GM13976 (cell line): ENCODE measurements at regions not wholly inside any gene's neighbourhood (a gene's known extent, or its start where the extent isn't known, plus 50 kb on each side); places are given as distances from the start of the nearest gene placed in this dataset.

Experiments
- DNase-seq: peaks from one replicate; pipeline ENCODE4 v3.0.0; 2012; ENCODE audit warnings: low spot score
- in situ Hi-C: fragments of 300-500 bp; cut with MboI; formaldehyde crosslinking; loops from one replicate; pipeline ENCODE4 v1.12.0; 2022; ENCODE audit warnings: low sequenced_read_pairs, mixed read lengths, inconsistent platforms; ENCODE audit not compliant: unreplicated experiment
- TF ChIP-seq, protein P1 (sequence below): IDR thresholded peaks from 2 replicates; pipeline ENCODE4 v1.5.1; 2012; ENCODE audit warnings: borderline replicate concordance, mild to moderate bottlenecking; ENCODE audit not compliant: insufficient read depth; ENCODE audit errors: extremely low read depth, missing control alignments, control extremely low read depth

DNA sequence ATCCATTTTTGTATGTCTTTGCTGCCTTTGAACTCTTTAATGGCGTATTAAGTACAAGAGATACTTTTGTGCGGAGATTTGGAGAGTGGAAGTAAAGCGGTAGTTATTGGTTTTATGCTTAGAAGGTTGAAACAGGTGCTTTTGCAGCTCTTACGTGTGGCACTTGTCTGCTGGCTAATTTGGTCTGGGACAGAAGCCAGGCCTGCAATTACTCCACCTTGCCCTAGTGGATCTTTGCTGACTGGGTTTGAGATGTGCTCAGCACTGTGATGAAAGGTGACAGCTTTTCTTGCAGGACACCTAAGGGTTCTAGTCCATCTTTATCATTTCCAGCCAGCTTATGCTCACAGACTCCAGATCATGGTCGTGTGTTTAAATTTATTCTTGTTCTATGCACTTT is 252.5 kb downstream of the RPL10L start:
- in situ Hi-C loops, result no loop called here
- TF ChIP-seq, protein P1, sequence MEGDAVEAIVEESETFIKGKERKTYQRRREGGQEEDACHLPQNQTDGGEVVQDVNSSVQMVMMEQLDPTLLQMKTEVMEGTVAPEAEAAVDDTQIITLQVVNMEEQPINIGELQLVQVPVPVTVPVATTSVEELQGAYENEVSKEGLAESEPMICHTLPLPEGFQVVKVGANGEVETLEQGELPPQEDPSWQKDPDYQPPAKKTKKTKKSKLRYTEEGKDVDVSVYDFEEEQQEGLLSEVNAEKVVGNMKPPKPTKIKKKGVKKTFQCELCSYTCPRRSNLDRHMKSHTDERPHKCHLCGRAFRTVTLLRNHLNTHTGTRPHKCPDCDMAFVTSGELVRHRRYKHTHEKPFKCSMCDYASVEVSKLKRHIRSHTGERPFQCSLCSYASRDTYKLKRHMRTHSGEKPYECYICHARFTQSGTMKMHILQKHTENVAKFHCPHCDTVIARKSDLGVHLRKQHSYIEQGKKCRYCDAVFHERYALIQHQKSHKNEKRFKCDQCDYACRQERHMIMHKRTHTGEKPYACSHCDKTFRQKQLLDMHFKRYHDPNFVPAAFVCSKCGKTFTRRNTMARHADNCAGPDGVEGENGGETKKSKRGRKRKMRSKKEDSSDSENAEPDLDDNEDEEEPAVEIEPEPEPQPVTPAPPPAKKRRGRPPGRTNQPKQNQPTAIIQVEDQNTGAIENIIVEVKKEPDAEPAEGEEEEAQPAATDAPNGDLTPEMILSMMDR, result no peak
- no peak for DNase-seq

- in situ Hi-C loops, result no loop called here
- TF ChIP-seq, protein P1, result no peak
- no peak for DNase-seq
Measured at GRCh38 chr14:46384611-46385010, 267.0 kb downstream of the RPL10L start.

DNA sequence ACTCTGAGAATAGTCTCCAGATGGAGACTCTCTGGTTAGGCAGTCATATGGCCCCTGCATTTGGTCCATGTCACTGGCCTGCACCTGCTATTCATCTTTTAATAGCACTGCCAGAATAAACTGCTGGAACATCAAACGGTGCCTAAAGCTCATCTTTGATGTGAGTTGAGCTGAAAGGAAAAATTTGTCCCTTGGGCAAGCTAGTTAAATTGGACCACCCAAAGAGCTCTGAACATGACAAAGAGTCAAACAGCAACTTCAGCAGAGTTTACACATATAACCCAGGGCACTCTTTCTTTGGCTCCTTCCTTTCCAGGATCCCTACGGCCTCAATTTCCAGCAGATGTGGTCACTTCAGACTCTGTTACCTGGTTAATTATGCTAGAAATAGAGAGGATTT is 269.9 kb downstream of the RPL10L start:
- in situ Hi-C loops, result no loop called here
- TF ChIP-seq, protein P1, result no peak
- no peak for DNase-seq

DNA sequence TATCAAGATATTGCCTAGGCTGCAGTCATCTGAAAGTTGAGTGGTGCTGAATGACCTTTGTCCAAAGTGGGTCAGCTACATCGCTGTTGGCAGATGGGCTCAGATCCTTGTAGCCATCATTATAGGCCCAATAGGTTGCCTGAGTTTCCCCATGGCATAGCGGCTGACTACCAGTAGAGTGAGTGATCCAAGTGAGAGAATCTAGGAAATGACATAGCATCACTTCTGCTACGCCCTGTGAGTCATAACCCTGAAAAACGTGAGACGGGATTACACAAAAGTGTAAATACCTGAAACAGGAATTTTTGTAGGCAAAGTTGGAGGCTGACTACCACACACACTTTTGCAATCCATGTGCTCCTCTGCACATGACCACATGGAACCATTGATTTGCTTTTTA is 273.3 kb downstream of the RPL10L start:
- in situ Hi-C loops, result no loop called here
- DNase-seq, result no peak

GRCh38 chr14:46377305-46377704 is 274.3 kb downstream of the RPL10L start:
- in situ Hi-C loops, result no loop called here
- DNase-seq, result no peak
- TF ChIP-seq, protein P1, result no peak

More for the DNA sequence above, 273.3 kb downstream of the RPL10L start:
- TF ChIP-seq, protein P1, result no peak

DNA sequence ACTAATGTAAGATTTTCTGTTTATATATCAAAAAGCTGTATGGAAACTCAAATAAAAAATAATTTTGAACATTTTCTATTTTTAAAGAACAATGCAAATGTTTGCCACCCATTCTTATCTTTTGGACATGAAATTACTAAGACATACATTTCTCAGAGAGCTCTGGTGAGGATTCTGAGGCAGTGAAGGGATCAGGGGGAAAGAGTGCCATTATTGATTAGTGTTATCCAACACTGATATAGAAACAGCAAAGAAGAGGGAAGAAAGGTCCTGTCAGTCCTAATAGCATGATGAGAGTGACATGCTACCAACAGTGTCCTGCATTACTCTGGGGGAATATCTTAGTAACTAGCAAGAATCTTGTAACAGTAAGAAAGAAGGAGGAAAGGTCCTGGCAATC is 282.2 kb downstream of the RPL10L start:
- in situ Hi-C loops, result no loop called here
- TF ChIP-seq, protein P1, result no peak
- no peak for DNase-seq

- DNase-seq, result no peak
- TF ChIP-seq, protein P1, result no peak
- in situ Hi-C loops, result no loop called here
Measured at GRCh38 chr14:46368275-46368674, 283.3 kb downstream of the RPL10L start.
